SK-N-MC (cell line): ENCODE measurements at regions not wholly inside any gene's neighbourhood (a gene's known extent, or its start where the extent isn't known, plus 50 kb on each side); places are given as distances from the start of the nearest gene placed in this dataset.

Experiments used
- EZH2 ChIP-seq: fragments of 200-600 bp; sonication (generic); IDR thresholded peaks from one replicate; pipeline ENCODE4 v1.6.1; 2017; ENCODE audit warnings: antibody characterized with exemption
- POLR2AphosphoS5 ChIP-seq: IDR thresholded peaks from 2 replicates; pipeline ENCODE4 v1.6.1; 2012; ENCODE audit warnings: mild to moderate bottlenecking, low read depth, low read length, borderline replicate concordance

DNA sequence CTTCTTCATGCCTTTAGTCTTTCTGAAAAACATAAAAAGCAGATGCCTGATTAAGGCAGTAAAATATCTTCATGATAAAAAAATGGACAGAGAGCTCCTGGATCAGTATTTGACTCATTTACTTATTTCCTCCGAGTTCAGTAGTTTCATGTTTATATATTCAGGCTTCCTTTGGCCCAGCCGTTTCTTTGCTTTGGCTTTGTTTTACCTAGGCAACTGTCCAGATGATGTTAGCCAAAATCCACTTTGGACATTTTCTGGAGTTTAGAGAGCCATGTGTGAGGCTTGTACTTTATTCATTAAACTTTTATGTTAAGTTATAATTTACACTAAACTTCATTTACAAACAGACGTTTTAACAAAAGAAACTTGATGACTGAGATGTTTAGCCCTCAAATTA lies 307.1 kb upstream of the RSPO3 start:
- TF ChIP-seq POLR2AphosphoS5 (no peak), EZH2 (no peak)
